ENCODE measurements at regions not wholly inside any gene's neighbourhood (a gene's known extent, or its start where the extent isn't known, plus 50 kb on each side); places are given as distances from the start of the nearest gene placed in this dataset.
A peak's percentile ranks its signal among the peaks of the same experiment; 100 is the strongest.

GRCh38 chr16:6091021-6091420 is 993.4 kb upstream of the EEF2KMT start:
- intact Hi-C loops (cut with micrococcal nuclease; ENCODE audit: unreplicated experiment): no loop called here
- H3K4me3 Mint-ChIP-seq (ENCODE audit: low read depth, unreplicated experiment): no peak overlapping the region
- H3K9me3 Mint-ChIP-seq (ENCODE audit: low read depth, unreplicated experiment): peaks cover 8% of the 10 kb centered on the region
- no peaks in the 10 kb centered on the region for H3K36me3 Mint-ChIP-seq (ENCODE audit: insufficient read depth, unreplicated experiment)
- TF ChIP-seq, protein P1, sequence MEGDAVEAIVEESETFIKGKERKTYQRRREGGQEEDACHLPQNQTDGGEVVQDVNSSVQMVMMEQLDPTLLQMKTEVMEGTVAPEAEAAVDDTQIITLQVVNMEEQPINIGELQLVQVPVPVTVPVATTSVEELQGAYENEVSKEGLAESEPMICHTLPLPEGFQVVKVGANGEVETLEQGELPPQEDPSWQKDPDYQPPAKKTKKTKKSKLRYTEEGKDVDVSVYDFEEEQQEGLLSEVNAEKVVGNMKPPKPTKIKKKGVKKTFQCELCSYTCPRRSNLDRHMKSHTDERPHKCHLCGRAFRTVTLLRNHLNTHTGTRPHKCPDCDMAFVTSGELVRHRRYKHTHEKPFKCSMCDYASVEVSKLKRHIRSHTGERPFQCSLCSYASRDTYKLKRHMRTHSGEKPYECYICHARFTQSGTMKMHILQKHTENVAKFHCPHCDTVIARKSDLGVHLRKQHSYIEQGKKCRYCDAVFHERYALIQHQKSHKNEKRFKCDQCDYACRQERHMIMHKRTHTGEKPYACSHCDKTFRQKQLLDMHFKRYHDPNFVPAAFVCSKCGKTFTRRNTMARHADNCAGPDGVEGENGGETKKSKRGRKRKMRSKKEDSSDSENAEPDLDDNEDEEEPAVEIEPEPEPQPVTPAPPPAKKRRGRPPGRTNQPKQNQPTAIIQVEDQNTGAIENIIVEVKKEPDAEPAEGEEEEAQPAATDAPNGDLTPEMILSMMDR (IDR thresholded peaks at IDR 0.05; ENCODE audit: unreplicated experiment): no peak
- no peaks in the 10 kb centered on the region for H3K4me1 Mint-ChIP-seq (ENCODE audit: low read depth, unreplicated experiment)
- no peak overlapping the region for H3K27ac Mint-ChIP-seq (ENCODE audit: unreplicated experiment)
- BruUV-seq (replicated peaks): no TSS peak
- CTCF ChIA-PET: no interaction called here
- no peaks in the 10 kb centered on the region for H3K27me3 Mint-ChIP-seq (ENCODE audit: unreplicated experiment)
- DNase-seq: no peak

DNA sequence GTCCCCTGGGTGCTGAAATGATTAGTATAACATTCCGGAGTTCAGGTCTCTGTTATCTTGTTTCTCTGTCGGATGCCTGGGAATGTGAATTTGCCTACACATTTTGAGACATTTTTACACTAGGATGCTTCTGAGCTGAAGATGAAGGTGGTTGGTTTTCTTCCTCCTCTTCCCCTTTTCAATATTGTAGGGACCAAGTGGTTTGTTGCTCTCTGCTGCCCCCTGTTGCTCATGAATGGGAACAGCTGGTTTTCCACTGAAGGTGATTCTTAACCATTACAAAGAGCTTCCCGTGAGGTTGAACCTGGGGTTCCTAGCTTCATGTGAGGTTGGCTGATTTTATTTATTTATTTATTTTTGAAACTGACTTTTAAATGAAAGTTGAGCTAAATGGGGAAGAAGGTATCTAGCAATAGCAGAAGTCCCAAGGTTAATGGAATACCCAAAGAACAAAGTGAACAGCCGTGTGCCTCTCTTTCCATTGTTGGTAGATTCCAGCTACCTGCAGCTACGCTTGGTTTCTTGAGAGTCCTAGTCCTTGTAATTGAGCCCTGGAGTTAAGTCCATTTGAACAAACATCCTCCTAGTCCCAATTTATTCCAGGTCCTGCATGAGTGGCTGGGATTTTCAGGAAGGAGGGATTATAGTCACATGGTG is 983.9 kb upstream of the EEF2KMT start:
- TF ChIP-seq, protein P1 (IDR thresholded peaks at IDR 0.05; ENCODE audit: unreplicated experiment): peak; percentile 58
- Mint-ChIP-seq H3K4me3 (ENCODE audit: low read depth, unreplicated experiment) (no peak overlapping the region), H3K36me3 (ENCODE audit: insufficient read depth, unreplicated experiment) (no peaks in the 10 kb centered on the region), H3K4me1 (ENCODE audit: low read depth, unreplicated experiment) (no peaks in the 10 kb centered on the region), H3K27ac (ENCODE audit: unreplicated experiment) (no peak overlapping the region), H3K9me3 (ENCODE audit: low read depth, unreplicated experiment) (no peaks in the 10 kb centered on the region), H3K27me3 (ENCODE audit: unreplicated experiment) (no peaks in the 10 kb centered on the region)
- CTCF ChIA-PET: interaction anchor here (0.6 to 1.1 kb wide), 8 partner anchors 46 to 580 kb away, joined by 3 to 6 read pairs (median 3); no protein-coding TSS in a partner anchor
- no TSS peak for BruUV-seq (replicated peaks)
- DNase-seq: peak; percentile 60
- intact Hi-C loops (cut with micrococcal nuclease; ENCODE audit: unreplicated experiment): loop anchor here (1.0 to 2.0 kb wide), 3 partner anchors 447 to 579 kb away; no protein-coding TSS in a partner anchor

DNA sequence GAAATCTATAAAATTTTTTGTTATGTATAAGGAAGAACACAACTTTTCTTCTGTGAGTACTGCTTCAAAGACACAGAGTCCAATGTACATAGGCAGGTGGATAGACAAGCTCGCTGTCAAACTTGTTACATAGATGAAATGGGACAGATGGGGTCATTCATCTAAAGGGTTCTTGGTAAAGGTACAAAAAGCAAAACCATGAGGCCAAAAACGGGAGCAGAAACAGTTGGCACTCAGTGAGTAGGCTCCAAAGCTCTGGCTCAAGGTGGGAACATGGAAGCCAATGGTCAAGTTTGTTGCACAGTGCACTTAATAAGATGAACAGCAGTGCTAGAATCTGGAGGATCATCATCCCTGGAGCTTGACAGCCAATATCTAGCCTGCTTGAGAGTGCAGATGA is 979.0 kb upstream of the EEF2KMT start:
- DNase-seq: no peak
- H3K27ac Mint-ChIP-seq (ENCODE audit: unreplicated experiment): no peak overlapping the region
- TF ChIP-seq, protein P1 (IDR thresholded peaks at IDR 0.05; ENCODE audit: unreplicated experiment): no peak
- CTCF ChIA-PET: no interaction called here
- H3K4me1 Mint-ChIP-seq (ENCODE audit: low read depth, unreplicated experiment): no peaks in the 10 kb centered on the region
- H3K9me3 Mint-ChIP-seq (ENCODE audit: low read depth, unreplicated experiment): peaks cover 2% of the 10 kb centered on the region
- no peak overlapping the region for H3K4me3 Mint-ChIP-seq (ENCODE audit: low read depth, unreplicated experiment)
- BruUV-seq (replicated peaks): no TSS peak
- peaks cover 13% of the 10 kb centered on the region for H3K27me3 Mint-ChIP-seq (ENCODE audit: unreplicated experiment)
- intact Hi-C loops (cut with micrococcal nuclease; ENCODE audit: unreplicated experiment): no loop called here
- H3K36me3 Mint-ChIP-seq (ENCODE audit: insufficient read depth, unreplicated experiment): no peaks in the 10 kb centered on the region

GRCh38 chr16:6068063-6068462 is 970.5 kb upstream of the EEF2KMT start:
- H3K4me1 Mint-ChIP-seq (ENCODE audit: low read depth, unreplicated experiment): no peaks in the 10 kb centered on the region
- BruUV-seq (replicated peaks): no TSS peak
- H3K27ac Mint-ChIP-seq (ENCODE audit: unreplicated experiment): no peak overlapping the region
- H3K4me3 Mint-ChIP-seq (ENCODE audit: low read depth, unreplicated experiment): no peak overlapping the region
- peaks cover 5% of the 10 kb centered on the region for H3K9me3 Mint-ChIP-seq (ENCODE audit: low read depth, unreplicated experiment)
- TF ChIP-seq, protein P1 (IDR thresholded peaks at IDR 0.05; ENCODE audit: unreplicated experiment): no peak
- no peaks in the 10 kb centered on the region for H3K36me3 Mint-ChIP-seq (ENCODE audit: insufficient read depth, unreplicated experiment)
- CTCF ChIA-PET: no interaction called here
- H3K27me3 Mint-ChIP-seq (ENCODE audit: unreplicated experiment): peaks cover 26% of the 10 kb centered on the region
- intact Hi-C loops (cut with micrococcal nuclease; ENCODE audit: unreplicated experiment): no loop called here
- no peak for DNase-seq

Data from Calu3 (cell line).